HepG2 (cell line): ENCODE measurements at regions not wholly inside any gene's neighbourhood (a gene's known extent, or its start where the extent isn't known, plus 50 kb on each side); places are given as distances from the start of the nearest gene placed in this dataset.

Experiments used
- ATAC-seq: fragments of 200-7000 bp; cut with Tn5 transposase; 3 replicates; pipeline ENCODE4 v1.9.1; 2020; ENCODE audit warnings: mild to moderate bottlenecking, moderate library complexity
- BruUV-seq: library from RNA; stranded (reverse); fragments of 400-500 nt; replicated peaks from 2 replicates; lab custom pipeline; 2021; lab: Mats Ljungman, UMichigan
- CTCF ChIA-PET: fragments of 300-600 bp; formaldehyde crosslinking; extraction: SDS; loops from one replicate; lab custom pipeline; 2021; ENCODE audit warnings: low total read pairs, inconsistent platforms, low intra/inter-chr PET ratio; lab: Yijun Ruan, JAX
- POLR2A ChIA-PET: fragments of 350-600 bp; sonication (Branson Sonifier 250); formaldehyde crosslinking; loops from one replicate; lab custom pipeline; 2020; ENCODE audit warnings: antibody characterized with exemption, inconsistent platforms; lab: Yijun Ruan, JAX
- DNase-seq: peaks from one replicate; pipeline ENCODE4 v3.0.0-alpha.2; 2015; ENCODE audit warnings: low spot score
- FAIRE-seq: peaks from 3 replicates; lab custom pipeline; 2011; peaks lifted over from hg19 to GRCh38; lab: Jason Lieb, UNC
- H2AFZ ChIP-seq: one replicate; pipeline ENCODE4 v1.6.1; 2011; ENCODE audit warnings: low read length, inconsistent platforms
- H3K27ac ChIP-seq: fragments of 300-600 bp; 3 replicates; pipeline ENCODE4 v1.8.0; 2011; ENCODE audit warnings: mixed run types, mild to moderate bottlenecking, mixed read lengths, low read length, inconsistent platforms; ENCODE audit not compliant: insufficient read depth; ENCODE audit errors: extremely low read length
- H3K27me3 ChIP-seq, 2 experiments: fragments of 200-600 bp in 1 of 2; 2 replicates in 1 of 2; 3 replicates in 1 of 2; pipeline versions ENCODE4 v1.6.0 to v1.8.0; 2011; ENCODE audit warnings: low read length in 2 of 2, mild to moderate bottlenecking in 2 of 2, moderate library complexity in 2 of 2, inconsistent platforms in 1 of 2; ENCODE audit not compliant: insufficient read depth in 2 of 2, control insufficient read depth in 1 of 2
- H3K36me3 ChIP-seq, 2 experiments: fragments of 200-600 bp in 1 of 2; replicated peaks in 1 of 2; 2 replicates in 1 of 2; 3 replicates in 1 of 2; pipeline versions ENCODE4 v1.5.1 to v1.8.0; 2011; ENCODE audit warnings: low read length in 2 of 2, inconsistent platforms in 1 of 2; ENCODE audit not compliant: insufficient read depth in 2 of 2, control insufficient read depth in 1 of 2
- H3K4me1 ChIP-seq: 2 replicates; pipeline ENCODE4 v1.5.1; 2012; ENCODE audit warnings: low read length, inconsistent platforms; ENCODE audit not compliant: insufficient read depth
- H3K4me2 ChIP-seq: 2 replicates; pipeline ENCODE4 v1.6.0; 2011; ENCODE audit warnings: low read depth, low read length, inconsistent platforms
- H3K4me3 ChIP-seq, 3 experiments: fragments of 200-600 bp in 1 of 3; sonication (generic), shearing (Covaris generic) in 1 of 3; replicated peaks in 1 of 3; 2 replicates each; pipeline ENCODE4 v1.5.1; 2011 to 2016; ENCODE audit warnings: low read length in 3 of 3, inconsistent platforms in 2 of 3, low read depth in 2 of 3, mild to moderate bottlenecking in 2 of 3, control low read depth in 1 of 3, mixed read lengths in 1 of 3; ENCODE audit not compliant: insufficient read depth in 1 of 3
- H3K79me2 ChIP-seq: one replicate; pipeline ENCODE4 v1.6.1; 2011; ENCODE audit warnings: low read length, inconsistent platforms; ENCODE audit not compliant: insufficient read depth
- H3K9ac ChIP-seq: 2 replicates; pipeline ENCODE4 v1.6.0; 2011; ENCODE audit warnings: mild to moderate bottlenecking, low read depth, low read length, inconsistent platforms; ENCODE audit not compliant: insufficient read depth
- H3K9me3 ChIP-seq: 2 replicates; pipeline ENCODE4 v1.5.1; 2012; ENCODE audit warnings: mild to moderate bottlenecking, low read length
- H4K20me1 ChIP-seq: 2 replicates; pipeline ENCODE4 v1.6.0; 2011; ENCODE audit warnings: inconsistent platforms, mild to moderate bottlenecking, low read length, moderate library complexity; ENCODE audit not compliant: insufficient read depth
- CSRNP1 ChIP-seq: sonication (generic); formaldehyde crosslinking; IDR thresholded peaks from 2 replicates; pipeline ENCODE4 v1.8.1; 2023; ENCODE audit warnings: mild to moderate bottlenecking, missing genetic modification reagents
- FOXP4 ChIP-seq: sonication (generic); formaldehyde crosslinking; IDR thresholded peaks from 2 replicates; pipeline ENCODE4 v1.4.0; 2020; ENCODE audit warnings: missing genetic modification reagents
- IKZF4 ChIP-seq: sonication (generic); formaldehyde crosslinking; IDR thresholded peaks from 2 replicates; pipeline ENCODE4 v1.5.1; 2020; ENCODE audit warnings: borderline replicate concordance, mild to moderate bottlenecking, low read depth, missing genetic modification reagents; ENCODE audit errors: not compliant biosample characterization
- ISX ChIP-seq: sonication (generic); formaldehyde crosslinking; conservative IDR thresholded peaks from 2 replicates; pipeline ENCODE4 v1.5.0; 2020; ENCODE audit warnings: missing genetic modification reagents
- PRPF4 ChIP-seq: fragments of 200-400 bp; formaldehyde crosslinking; IDR thresholded peaks from 2 replicates; pipeline ENCODE4 v1.6.1; 2016; ENCODE audit warnings: low read length, low read depth; ENCODE audit not compliant: poor library complexity, severe bottlenecking
- TCF7L2 ChIP-seq: IDR thresholded peaks from 2 replicates; pipeline ENCODE4 v1.6.1; 2011; ENCODE audit warnings: mild to moderate bottlenecking, low read depth, low read length, moderate library complexity
- XBP1 ChIP-seq: sonication (generic); formaldehyde crosslinking; IDR thresholded peaks from 2 replicates; pipeline ENCODE4 v1.5.0; 2020; ENCODE audit warnings: missing genetic modification reagents
- ZNF138 ChIP-seq: sonication (generic); formaldehyde crosslinking; IDR thresholded peaks from 2 replicates; pipeline ENCODE4 v1.5.0; 2020; ENCODE audit warnings: mild to moderate bottlenecking, low read depth, missing genetic modification reagents
- ZNF510 ChIP-seq: sonication (generic); formaldehyde crosslinking; IDR thresholded peaks from 2 replicates; pipeline ENCODE4 v1.4.0; 2020; ENCODE audit warnings: low read depth, mild to moderate bottlenecking, missing genetic modification reagents
- ZNF614 ChIP-seq: IDR thresholded peaks from 2 replicates; pipeline ENCODE4 v1.6.1; 2018; ENCODE audit warnings: missing biosample characterization, missing genetic modification reagents, inconsistent platforms, borderline replicate concordance
- WGBS: methylation state at CpG from one replicate; pipeline ENCODE4 v1.1.6; 2017; ENCODE audit warnings: low lambda C conversion rate; 5-methylcytosine and 5-hydroxymethylcytosine counted together
- in situ Hi-C: cut with HindIII; loops from 2 replicates; pipeline ENCODE4 v1.10.0; 2017; ENCODE audit warnings: low pct_unique_long_range_greater_than_20kb; ENCODE audit not compliant: extremely low pct_ligation_motif_present
- intact Hi-C: fragments of 100-400 bp; cut with micrococcal nuclease; formaldehyde crosslinking; loops from one replicate; pipeline ENCODE4 v1.10.0; 2022; ENCODE audit not compliant: unreplicated experiment

- no peak for ATAC-seq
Observed at GRCh38 chr2:2672249-2672648, 341.2 kb upstream of the MYT1L start.

GRCh38 chr2:2671826-2672225 is 340.8 kb upstream of the MYT1L start:
- Histone ChIP-seq H3K4me3 (no peak overlapping the region), H3K36me3 (no peaks in the 10 kb centered on the region), H4K20me1 (no peaks in the 10 kb centered on the region), H3K79me2 (no peaks in the 10 kb centered on the region), H2AFZ (no peak overlapping the region), H3K9ac (no peak overlapping the region), H3K9me3 (no peaks in the 10 kb centered on the region), H3K27me3 (peaks cover 11 to 76% of the 10 kb centered on the region in 2 experiments), H3K27ac (no peak overlapping the region), H3K4me2 (no peak overlapping the region), H3K4me1 (no peaks in the 10 kb centered on the region)
- TF ChIP-seq ZNF510 (CRISPR knock-in tag) (no peak), CSRNP1 (no peak), XBP1 (CRISPR knock-in tag) (no peak), IKZF4 (CRISPR knock-in tag) (no peak), PRPF4 (no peak), FOXP4 (CRISPR knock-in tag) (no peak), ZNF138 (CRISPR knock-in tag) (no peak), ZNF614 (CRISPR knock-in tag) (no peak), TCF7L2 (no peak)
- no peak for ATAC-seq
- ChIA-PET POLR2A (no interaction called here), CTCF (no interaction called here)
- FAIRE-seq: no peak
- no peak for DNase-seq
- BruUV-seq: no TSS peak
- intact Hi-C loops: no loop called here
- in situ Hi-C loops: no loop called here
- 28% methylated on average over 6 of the region's 6 CpGs for WGBS

More at GRCh38 chr2:2672249-2672648, 341.2 kb upstream of the MYT1L start:
- H3K4me2 ChIP-seq: no peak overlapping the region
- ChIA-PET CTCF (no interaction called here), POLR2A (no interaction called here)
- H3K36me3 ChIP-seq: no peaks in the 10 kb centered on the region
- DNase-seq (no peak), FAIRE-seq (no peak)
- H3K9me3 ChIP-seq: no peaks in the 10 kb centered on the region
- H3K79me2 ChIP-seq: no peaks in the 10 kb centered on the region
- no peak overlapping the region for H3K27ac ChIP-seq
- H4K20me1 ChIP-seq: no peaks in the 10 kb centered on the region
- 64% methylated on average over 14 of the region's 14 CpGs for WGBS
- no TSS peak for BruUV-seq
- peaks cover 9 to 72% of the 10 kb centered on the region in 2 experiments for H3K27me3 ChIP-seq
- H3K9ac ChIP-seq: no peak overlapping the region
- intact Hi-C loops (no loop called here), in situ Hi-C loops (no loop called here)
- no peak overlapping the region for H2AFZ ChIP-seq
- H3K4me1 ChIP-seq: no peaks in the 10 kb centered on the region
- TF ChIP-seq ISX (CRISPR knock-in tag): no peak
- H3K4me3 ChIP-seq: no peak overlapping the region
